MM.1S (cell line): ENCODE measurements at regions not wholly inside any gene's neighbourhood (a gene's known extent, or its start where the extent isn't known, plus 50 kb on each side); places are given as distances from the start of the nearest gene placed in this dataset.

Source experiments
- DNase-seq: peaks from one replicate; pipeline ENCODE4 v3.0.0-alpha.2; 2015
- H2AFZ ChIP-seq: fragments of 300-600 bp; sonication (generic); 2 replicates; pipeline ENCODE4 v1.6.0; 2016; ENCODE audit warnings: antibody characterized with exemption, low read length
- H3F3A ChIP-seq: fragments of 300-600 bp; sonication (generic); 2 replicates; pipeline ENCODE4 v1.6.1; 2016; ENCODE audit warnings: mild to moderate bottlenecking, antibody characterized with exemption, low read length, moderate library complexity, mixed read lengths; ENCODE audit not compliant: insufficient read depth
- H3K27ac ChIP-seq: fragments of 300-600 bp; sonication (generic); 2 replicates; pipeline ENCODE4 v1.5.1; 2016; ENCODE audit warnings: mild to moderate bottlenecking, low read length
- H3K27me3 ChIP-seq: fragments of 300-600 bp; sonication (generic); replicated peaks from 2 replicates; pipeline ENCODE4 v1.6.0; 2016; ENCODE audit warnings: low read length; ENCODE audit not compliant: insufficient read depth
- H3K36me3 ChIP-seq: fragments of 300-600 bp; sonication (generic); replicated peaks from 2 replicates; pipeline ENCODE4 v1.6.1; 2016; ENCODE audit warnings: mild to moderate bottlenecking, low read length, mixed read lengths; ENCODE audit not compliant: insufficient read depth
- H3K4me1 ChIP-seq: fragments of 300-600 bp; sonication (generic); 2 replicates; pipeline ENCODE4 v1.6.1; 2016; ENCODE audit warnings: low read length, mixed read lengths
- H3K4me2 ChIP-seq: fragments of 300-600 bp; sonication (generic); 2 replicates; pipeline ENCODE4 v1.6.0; 2016; ENCODE audit warnings: low read depth, low read length
- H3K4me3 ChIP-seq: fragments of 300-600 bp; sonication (generic); 2 replicates; pipeline ENCODE4 v1.5.1; 2016; ENCODE audit warnings: low read length, mixed read lengths
- H3K79me2 ChIP-seq: fragments of 300-600 bp; sonication (generic); 2 replicates; pipeline ENCODE4 v1.6.1; 2016; ENCODE audit warnings: mixed run types, low read length, mixed read lengths
- H3K9ac ChIP-seq: fragments of 300-600 bp; sonication (generic); 2 replicates; pipeline ENCODE4 v1.6.1; 2016; ENCODE audit warnings: low read length, mixed read lengths
- H3K9me2 ChIP-seq: fragments of 300-600 bp; sonication (generic); replicated peaks from 2 replicates; pipeline ENCODE4 v1.6.1; 2016; ENCODE audit warnings: mild to moderate bottlenecking, low read length, mixed read lengths; ENCODE audit not compliant: insufficient read depth
- H3K9me3 ChIP-seq: fragments of 300-600 bp; sonication (generic); replicated peaks from 2 replicates; pipeline ENCODE4 v1.6.1; 2016; ENCODE audit warnings: mild to moderate bottlenecking, low read length, mixed read lengths; ENCODE audit not compliant: insufficient read depth
- H4K20me1 ChIP-seq: fragments of 300-600 bp; sonication (generic); 2 replicates; pipeline ENCODE4 v1.6.1; 2016; ENCODE audit warnings: mild to moderate bottlenecking, low read length, moderate library complexity, mixed read lengths; ENCODE audit not compliant: insufficient read depth
- CTCF ChIP-seq: fragments of 300-600 bp; sonication (generic); IDR thresholded peaks from 2 replicates; pipeline ENCODE4 v1.5.1; 2016; ENCODE audit warnings: antibody characterized with exemption, low read length, mixed read lengths
- EZH2 ChIP-seq: fragments of 300-600 bp; sonication (generic); optimal IDR thresholded peaks from 2 replicates; pipeline ENCODE3; 2017; ENCODE audit warnings: low read depth, mild to moderate bottlenecking, antibody characterized with exemption, low read length, mixed read lengths
- EZH2phosphoT487 ChIP-seq: fragments of 300-600 bp; sonication (generic); IDR thresholded peaks from 2 replicates; pipeline ENCODE4 v1.6.1; 2018; ENCODE audit warnings: antibody characterized with exemption, low read length

DNA sequence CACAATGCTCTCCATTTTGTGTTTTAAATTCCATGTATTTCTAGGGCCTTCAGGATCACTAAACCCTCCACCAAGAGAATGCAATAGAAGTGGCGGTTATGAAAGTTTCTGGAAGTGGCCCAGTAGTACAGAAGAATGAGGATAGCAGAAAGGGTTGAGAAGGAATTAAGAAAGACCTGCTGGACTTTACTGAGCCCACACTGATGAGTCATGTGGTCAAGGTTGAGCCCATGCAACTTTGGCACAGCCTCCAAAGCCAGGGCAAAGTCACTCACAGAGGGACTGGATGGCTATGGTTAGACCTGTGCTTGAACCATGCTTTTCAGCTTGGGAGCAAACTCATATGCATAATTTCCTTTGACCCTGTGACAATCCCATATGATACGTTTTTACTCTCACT is 102.9 kb upstream of the PLET1 start:
- TF ChIP-seq CTCF (no peak), EZH2phosphoT487 (no peak), EZH2 (no peak)
- no peak overlapping the region for H3K27ac ChIP-seq
- no peak overlapping the region for H3K4me2 ChIP-seq
- H3K4me3 ChIP-seq, result no peak overlapping the region
- no peaks in the 10 kb centered on the region for H3K4me1 ChIP-seq
- H3K79me2 ChIP-seq, result no peaks in the 10 kb centered on the region
- DNase-seq, result no peak
- no peak overlapping the region for H2AFZ ChIP-seq
- no peaks in the 10 kb centered on the region for H3K9me3 ChIP-seq
- no peaks in the 10 kb centered on the region for H3K36me3 ChIP-seq
- no peaks in the 10 kb centered on the region for H3F3A ChIP-seq
- no peaks in the 10 kb centered on the region for H3K27me3 ChIP-seq
- no peaks in the 10 kb centered on the region for H3K9me2 ChIP-seq
- H4K20me1 ChIP-seq, result no peaks in the 10 kb centered on the region
- H3K9ac ChIP-seq, result no peak overlapping the region

GRCh38 chr11:112364962-112365481 is 104.4 kb upstream of the PLET1 start:
- no peaks in the 10 kb centered on the region for H4K20me1 ChIP-seq
- no peak overlapping the region for H3K4me2 ChIP-seq
- no peaks in the 10 kb centered on the region for H3K9me3 ChIP-seq
- no peaks in the 10 kb centered on the region for H3K27me3 ChIP-seq
- no peak overlapping the region for H3K27ac ChIP-seq
- no peak overlapping the region for H3K9ac ChIP-seq
- no peaks in the 10 kb centered on the region for H3K36me3 ChIP-seq
- no peaks in the 10 kb centered on the region for H3K9me2 ChIP-seq
- no peak for TF ChIP-seq EZH2
- TF ChIP-seq CTCF, result no peak
- TF ChIP-seq EZH2phosphoT487, result no peak
- H3K79me2 ChIP-seq, result no peaks in the 10 kb centered on the region
- no peaks in the 10 kb centered on the region for H3F3A ChIP-seq
- no peak overlapping the region for H2AFZ ChIP-seq
- no peaks in the 10 kb centered on the region for H3K4me1 ChIP-seq
- DNase-seq, result no peak
- H3K4me3 ChIP-seq, result no peak overlapping the region

- no peak for DNase-seq
- Histone ChIP-seq H3K4me3 (no peak overlapping the region), H3K27me3 (no peaks in the 10 kb centered on the region), H3K79me2 (no peaks in the 10 kb centered on the region), H3K4me2 (no peak overlapping the region), H3K36me3 (no peaks in the 10 kb centered on the region), H3K9ac (no peak overlapping the region), H2AFZ (no peak overlapping the region), H3K9me3 (no peaks in the 10 kb centered on the region), H4K20me1 (no peaks in the 10 kb centered on the region), H3K27ac (no peak overlapping the region), H3K4me1 (no peaks in the 10 kb centered on the region), H3K9me2 (no peaks in the 10 kb centered on the region), H3F3A (no peaks in the 10 kb centered on the region)
- TF ChIP-seq CTCF, result no peak
- TF ChIP-seq EZH2phosphoT487, result no peak
Measured at GRCh38 chr11:112366012-112366411, 105.4 kb upstream of the PLET1 start.
